ENCODE measurements at regions not wholly inside any gene's neighbourhood (a gene's known extent, or its start where the extent isn't known, plus 50 kb on each side); places are given as distances from the start of the nearest gene placed in this dataset.

DNA sequence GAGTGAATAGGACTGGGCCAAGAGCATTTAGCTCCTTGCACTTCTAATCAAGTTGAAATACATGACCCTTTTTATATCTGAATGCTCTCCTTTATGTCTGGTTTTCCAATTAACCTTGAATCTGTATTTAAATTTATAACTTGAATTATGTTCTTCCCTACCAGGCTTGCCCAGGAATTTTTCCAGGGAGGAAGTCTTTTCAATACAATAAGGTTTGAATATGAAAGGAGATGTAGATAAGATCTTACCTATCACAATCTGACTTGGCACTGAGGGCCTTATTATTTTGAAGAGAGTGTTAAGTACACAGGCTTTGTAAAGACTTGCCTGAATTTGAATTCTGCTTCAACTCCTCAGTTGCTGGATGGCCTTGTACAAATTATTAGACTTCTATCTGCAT, 555.7 kb downstream of the PCDH7 start:
- Histone ChIP-seq H3K27me3 (ENCODE audit: insufficient read depth, low read length) (no peaks in the 10 kb centered on the region), H2BK5ac (ENCODE audit: insufficient read length, low read length) (no peak overlapping the region), H2BK12ac (ENCODE audit: insufficient read length, low read depth, low read length) (no peak overlapping the region), H3K56ac (ENCODE audit: insufficient read length, low read depth, low read length) (no peak overlapping the region), H3K79me1 (ENCODE audit: insufficient read depth, low read depth, low read length, poor library complexity, severe bottlenecking) (no peaks in the 10 kb centered on the region), H3K79me2 (ENCODE audit: insufficient read depth, low read length) (no peaks in the 10 kb centered on the region), H3K4me2 (ENCODE audit: insufficient read depth, insufficient read length, low read length) (no peak overlapping the region), H3K23me2 (ENCODE audit: insufficient read length, low read depth, low read length, poor library complexity, severe bottlenecking) (no peaks in the 10 kb centered on the region), H3K9me3 (ENCODE audit: control insufficient read depth, low read depth, low read length) (no peaks in the 10 kb centered on the region), H3K9ac (ENCODE audit: extremely low read depth, insufficient read length, low read length) (no peak overlapping the region), H3T11ph (ENCODE audit: low read length) (no peak overlapping the region), H3K14ac (ENCODE audit: insufficient read depth, low read length) (no peak overlapping the region), H2AK5ac (ENCODE audit: insufficient read length, low read length) (no peak overlapping the region), H4K8ac (replicated peaks; ENCODE audit: insufficient read length, low read depth, low read length) (no peak overlapping the region), H3K18ac (ENCODE audit: insufficient read length, low read depth, low read length) (no peak overlapping the region), H2BK120ac (ENCODE audit: low read depth, low read length, poor library complexity, severe bottlenecking) (no peak overlapping the region), H2BK20ac (ENCODE audit: low read depth, low read length, poor library complexity, severe bottlenecking) (no peak overlapping the region), H3K23ac (ENCODE audit: insufficient read length, low read depth, low read length) (no peak overlapping the region), H4K5ac (ENCODE audit: insufficient read length, low read depth, low read length) (no peak overlapping the region), H3K4me1 (ENCODE audit: insufficient read depth, low read length) (no peaks in the 10 kb centered on the region), H4K20me1 (ENCODE audit: control insufficient read depth, insufficient read depth, insufficient read length) (no peaks in the 10 kb centered on the region), H3K4ac (ENCODE audit: low read depth, low read length) (no peak overlapping the region), H3K27ac (ENCODE audit: insufficient read length, low read depth, low read length) (no peak overlapping the region), H4K91ac (ENCODE audit: insufficient read length, low read depth, low read length) (no peak overlapping the region), H2BK15ac (ENCODE audit: low read depth, low read length) (no peak overlapping the region), H2AFZ (ENCODE audit: low read length) (no peak overlapping the region)
- H3K27ac Mint-ChIP-seq, result 0 out of 7 replicates have a peak overlapping the region, but pooled peaks of 1 of the 3 experiments have one; percentile 68
- no peaks in the 10 kb centered on the region; a peak in 2 of 5 replicates for H3K9me3 Mint-ChIP-seq
- no peaks in the 10 kb centered on the region; the same call in 1 of the 2 replicates for H3K27me3 Mint-ChIP-seq (ENCODE audit: low read depth)
- H3K36me3 Mint-ChIP-seq (ENCODE audit: insufficient read depth in 1 of 3, low read depth in 3 of 3), result no peaks in the 10 kb centered on the region
- peaks cover 7 to 12% of the 10 kb centered on the region in 2 experiments; a peak in 3 of 4 replicates for H3K4me1 Mint-ChIP-seq
- TF ChIP-seq, protein P1, sequence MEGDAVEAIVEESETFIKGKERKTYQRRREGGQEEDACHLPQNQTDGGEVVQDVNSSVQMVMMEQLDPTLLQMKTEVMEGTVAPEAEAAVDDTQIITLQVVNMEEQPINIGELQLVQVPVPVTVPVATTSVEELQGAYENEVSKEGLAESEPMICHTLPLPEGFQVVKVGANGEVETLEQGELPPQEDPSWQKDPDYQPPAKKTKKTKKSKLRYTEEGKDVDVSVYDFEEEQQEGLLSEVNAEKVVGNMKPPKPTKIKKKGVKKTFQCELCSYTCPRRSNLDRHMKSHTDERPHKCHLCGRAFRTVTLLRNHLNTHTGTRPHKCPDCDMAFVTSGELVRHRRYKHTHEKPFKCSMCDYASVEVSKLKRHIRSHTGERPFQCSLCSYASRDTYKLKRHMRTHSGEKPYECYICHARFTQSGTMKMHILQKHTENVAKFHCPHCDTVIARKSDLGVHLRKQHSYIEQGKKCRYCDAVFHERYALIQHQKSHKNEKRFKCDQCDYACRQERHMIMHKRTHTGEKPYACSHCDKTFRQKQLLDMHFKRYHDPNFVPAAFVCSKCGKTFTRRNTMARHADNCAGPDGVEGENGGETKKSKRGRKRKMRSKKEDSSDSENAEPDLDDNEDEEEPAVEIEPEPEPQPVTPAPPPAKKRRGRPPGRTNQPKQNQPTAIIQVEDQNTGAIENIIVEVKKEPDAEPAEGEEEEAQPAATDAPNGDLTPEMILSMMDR (conservative IDR thresholded peaks at IDR 0.05), result no peak
- DNase-seq, result no peak
- H3K4me3 Mint-ChIP-seq, result no peak overlapping the region

Data from H9 (cell line).